ENCODE measurements at regions not wholly inside any gene's neighbourhood (a gene's known extent, or its start where the extent isn't known, plus 50 kb on each side); places are given as distances from the start of the nearest gene placed in this dataset.

GRCh38 chr6:67200626-67201403, 1434.3 kb upstream of the ADGRB3 start:
- DNase-seq, result no peak
- ChIA-PET CTCF (no interaction called here), POLR2A (no interaction called here)
- peaks cover 7% of the 10 kb centered on the region for H3K9me3 Mint-ChIP-seq (ENCODE audit: insufficient read depth)
- H3K27ac Mint-ChIP-seq, result no peak overlapping the region
- no peaks in the 10 kb centered on the region for H3K36me3 Mint-ChIP-seq (ENCODE audit: low read depth)
- no peaks in the 10 kb centered on the region for H3K4me1 Mint-ChIP-seq (ENCODE audit: low read depth)
- H3K27me3 Mint-ChIP-seq (ENCODE audit: low read depth), result no peaks in the 10 kb centered on the region
- H3K4me3 Mint-ChIP-seq, result no peak overlapping the region
- no peak for ATAC-seq

DNA sequence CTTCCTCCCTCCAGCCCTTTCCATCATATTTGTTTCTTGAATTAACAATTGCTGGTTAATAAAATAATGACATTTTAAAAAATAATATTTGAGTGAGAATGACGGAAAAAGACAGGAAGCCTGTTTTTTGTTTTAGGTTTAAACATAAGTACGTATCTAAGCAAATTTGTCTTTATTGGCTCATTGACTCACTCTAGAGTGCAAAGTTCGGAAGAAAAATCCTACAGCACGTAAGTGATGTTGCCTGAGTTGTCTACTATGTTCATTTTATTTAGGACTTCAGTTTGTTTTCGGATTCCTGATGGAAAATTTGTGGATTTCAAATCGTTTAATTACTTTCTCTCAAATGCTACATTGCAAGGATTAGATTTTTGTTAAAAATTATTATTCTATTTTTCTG, 1435.7 kb upstream of the ADGRB3 start:
- ChIA-PET CTCF (no interaction called here), POLR2A (no interaction called here)
- Mint-ChIP-seq H3K36me3 (ENCODE audit: low read depth) (no peaks in the 10 kb centered on the region), H3K9me3 (ENCODE audit: insufficient read depth) (peaks cover 7% of the 10 kb centered on the region), H3K4me1 (ENCODE audit: low read depth) (no peaks in the 10 kb centered on the region), H3K27ac (no peak overlapping the region), H3K4me3 (no peak overlapping the region), H3K27me3 (ENCODE audit: low read depth) (no peaks in the 10 kb centered on the region)
- ATAC-seq, result no peak
- no peak for DNase-seq

- ChIA-PET POLR2A (no interaction called here), CTCF (no interaction called here)
- Mint-ChIP-seq H3K36me3 (ENCODE audit: low read depth) (no peaks in the 10 kb centered on the region), H3K4me1 (ENCODE audit: low read depth) (no peaks in the 10 kb centered on the region), H3K4me3 (no peak overlapping the region), H3K27me3 (ENCODE audit: low read depth) (no peaks in the 10 kb centered on the region), H3K27ac (no peak overlapping the region), H3K9me3 (ENCODE audit: insufficient read depth) (peaks cover 9% of the 10 kb centered on the region)
- ATAC-seq, result no peak
- DNase-seq, result no peak
Observed at GRCh38 chr6:67190733-67191132, 1444.3 kb upstream of the ADGRB3 start.

GRCh38 chr6:67184405-67184804, 1450.7 kb upstream of the ADGRB3 start:
- ATAC-seq (no peak), DNase-seq (no peak)
- H3K27ac Mint-ChIP-seq, result no peak overlapping the region
- H3K9me3 Mint-ChIP-seq (ENCODE audit: insufficient read depth), result peaks cover 5% of the 10 kb centered on the region
- ChIA-PET POLR2A (no interaction called here), CTCF (no interaction called here)
- no peaks in the 10 kb centered on the region for H3K4me1 Mint-ChIP-seq (ENCODE audit: low read depth)
- H3K4me3 Mint-ChIP-seq, result no peak overlapping the region
- no peaks in the 10 kb centered on the region for H3K36me3 Mint-ChIP-seq (ENCODE audit: low read depth)
- no peaks in the 10 kb centered on the region for H3K27me3 Mint-ChIP-seq (ENCODE audit: low read depth)

- DNase-seq (no peak), ATAC-seq (no peak)
- no peaks in the 10 kb centered on the region for H3K36me3 Mint-ChIP-seq (ENCODE audit: low read depth)
- H3K27me3 Mint-ChIP-seq (ENCODE audit: low read depth), result no peaks in the 10 kb centered on the region
- ChIA-PET POLR2A (no interaction called here), CTCF (no interaction called here)
- H3K9me3 Mint-ChIP-seq (ENCODE audit: insufficient read depth), result peaks cover 5% of the 10 kb centered on the region
- no peak overlapping the region for H3K27ac Mint-ChIP-seq
- H3K4me1 Mint-ChIP-seq (ENCODE audit: low read depth), result no peaks in the 10 kb centered on the region
- no peak overlapping the region for H3K4me3 Mint-ChIP-seq
Observed at GRCh38 chr6:67175101-67175500, 1460.0 kb upstream of the ADGRB3 start.

DNA sequence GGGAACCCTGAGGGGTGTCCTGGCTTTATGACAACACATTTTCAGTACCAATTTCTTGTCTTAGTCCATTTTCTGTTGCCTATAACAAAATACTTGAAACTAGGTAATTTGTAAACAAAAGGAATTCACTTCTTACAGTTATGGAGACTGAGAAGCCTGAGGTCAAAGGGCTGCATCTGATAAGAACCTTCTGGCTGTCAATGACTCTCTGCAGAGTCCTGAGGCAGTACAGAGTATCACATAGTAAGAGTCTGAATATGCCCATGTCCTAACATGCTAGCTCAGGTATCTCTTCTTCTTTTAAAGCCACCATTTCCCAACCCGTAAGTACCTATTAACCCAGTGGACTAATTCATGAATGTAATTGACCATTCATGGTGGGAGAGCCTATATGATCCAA, 1458.6 kb upstream of the EYS start:
- Mint-ChIP-seq H3K4me1 (ENCODE audit: low read depth) (no peaks in the 10 kb centered on the region), H3K9me3 (ENCODE audit: insufficient read depth) (peaks cover 8% of the 10 kb centered on the region), H3K27ac (no peak overlapping the region), H3K27me3 (ENCODE audit: low read depth) (no peaks in the 10 kb centered on the region), H3K36me3 (ENCODE audit: low read depth) (no peaks in the 10 kb centered on the region), H3K4me3 (no peak overlapping the region)
- ChIA-PET CTCF (no interaction called here), POLR2A (no interaction called here)
- ATAC-seq (no peak), DNase-seq (no peak)

DNA sequence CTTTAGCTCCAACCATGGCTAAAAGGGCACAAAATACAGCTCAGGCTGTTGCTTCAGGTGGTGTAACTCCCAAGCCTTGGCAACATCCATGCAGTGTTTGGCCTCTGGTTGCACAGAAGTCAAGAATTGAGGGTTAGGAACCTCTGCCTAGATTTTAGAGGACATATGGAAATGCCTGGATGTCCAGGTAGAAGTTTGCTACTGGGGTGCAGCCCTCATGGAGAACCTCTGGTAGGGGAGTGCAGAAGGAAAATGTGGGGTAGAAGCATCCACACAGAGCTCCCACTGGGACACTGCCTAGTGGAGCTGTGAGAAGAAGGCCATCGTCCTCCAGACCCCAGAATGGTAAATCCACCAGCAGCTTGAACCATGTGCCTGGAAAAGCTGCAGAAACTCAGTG, 1453.8 kb upstream of the EYS start:
- H3K27ac Mint-ChIP-seq, result no peak overlapping the region
- ATAC-seq, result no peak
- no peaks in the 10 kb centered on the region for H3K4me1 Mint-ChIP-seq (ENCODE audit: low read depth)

DNA sequence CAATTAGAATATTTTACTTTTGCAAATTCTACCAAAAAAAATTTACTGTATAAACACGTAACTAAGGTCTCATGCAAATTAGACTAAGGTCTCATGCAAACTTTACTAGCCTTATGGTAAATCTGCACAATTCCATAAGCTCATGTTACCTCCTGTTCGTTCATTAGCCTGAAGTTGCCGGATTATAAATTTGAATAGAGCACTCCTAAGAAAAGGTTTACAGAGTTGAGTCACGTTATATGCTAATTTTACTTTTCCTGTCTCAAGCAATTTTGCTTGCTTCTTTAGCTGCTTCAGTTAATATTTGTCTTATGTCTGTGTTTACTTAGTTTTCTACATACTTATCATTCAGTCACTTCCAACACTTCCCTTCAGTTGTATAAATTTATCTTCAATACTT, 1434.0 kb upstream of the EYS start:
- POLR2A ChIA-PET, result no interaction called here
- Mint-ChIP-seq H3K9me3 (ENCODE audit: insufficient read depth) (peaks cover 4% of the 10 kb centered on the region), H3K36me3 (ENCODE audit: low read depth) (no peaks in the 10 kb centered on the region), H3K4me1 (ENCODE audit: low read depth) (no peaks in the 10 kb centered on the region), H3K27ac (no peak overlapping the region), H3K27me3 (ENCODE audit: low read depth) (no peaks in the 10 kb centered on the region), H3K4me3 (no peak overlapping the region)
- DNase-seq (no peak), ATAC-seq (no peak)
- CTCF ChIA-PET, result no interaction called here

More for the DNA sequence above, 1453.8 kb upstream of the EYS start:
- CTCF ChIA-PET, result no interaction called here
- Mint-ChIP-seq H3K27me3 (ENCODE audit: low read depth) (no peaks in the 10 kb centered on the region), H3K9me3 (ENCODE audit: insufficient read depth) (peaks cover 16% of the 10 kb centered on the region), H3K4me3 (no peak overlapping the region), H3K36me3 (ENCODE audit: low read depth) (no peaks in the 10 kb centered on the region)
- POLR2A ChIA-PET, result no interaction called here
- DNase-seq, result no peak

GRCh38 chr6:67133973-67134372, 1426.9 kb upstream of the EYS start:
- Mint-ChIP-seq H3K4me1 (ENCODE audit: low read depth) (no peaks in the 10 kb centered on the region), H3K4me3 (no peak overlapping the region), H3K27me3 (ENCODE audit: low read depth) (no peaks in the 10 kb centered on the region), H3K9me3 (ENCODE audit: insufficient read depth) (peaks cover 3% of the 10 kb centered on the region), H3K36me3 (ENCODE audit: low read depth) (no peaks in the 10 kb centered on the region), H3K27ac (no peak overlapping the region)
- CTCF ChIA-PET, result no interaction called here
- POLR2A ChIA-PET, result no interaction called here
- DNase-seq, result no peak
- no peak for ATAC-seq

- H3K9me3 Mint-ChIP-seq (ENCODE audit: insufficient read depth), result peaks cover 3% of the 10 kb centered on the region
- CTCF ChIA-PET, result no interaction called here
- no peak overlapping the region for H3K4me3 Mint-ChIP-seq
- ATAC-seq (no peak), DNase-seq (no peak)
- no peaks in the 10 kb centered on the region for H3K4me1 Mint-ChIP-seq (ENCODE audit: low read depth)
- POLR2A ChIA-PET, result no interaction called here
- H3K36me3 Mint-ChIP-seq (ENCODE audit: low read depth), result no peaks in the 10 kb centered on the region
- no peaks in the 10 kb centered on the region for H3K27me3 Mint-ChIP-seq (ENCODE audit: low read depth)
- H3K27ac Mint-ChIP-seq, result no peak overlapping the region
Observed at GRCh38 chr6:67131827-67132226, 1424.8 kb upstream of the EYS start.

DNA sequence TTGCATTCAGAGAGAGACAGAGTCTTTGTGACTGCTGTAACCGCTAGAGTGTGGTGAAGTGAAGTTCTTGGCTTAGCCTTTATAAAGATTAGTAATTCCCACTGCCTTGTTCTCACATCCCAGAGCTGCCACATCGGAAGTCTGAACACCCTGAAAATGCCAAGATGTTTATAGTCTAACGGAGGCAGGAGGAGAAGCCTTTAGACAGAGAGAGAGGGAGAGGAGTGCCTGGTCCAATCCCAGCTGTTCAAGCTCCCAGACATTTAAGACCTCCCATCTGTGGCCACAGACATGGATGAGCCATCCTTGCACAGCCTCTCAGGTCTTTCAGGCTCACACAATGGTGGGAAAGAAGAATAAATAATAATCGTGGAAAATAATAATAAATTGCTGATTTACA, 1422.8 kb upstream of the EYS start:
- Mint-ChIP-seq H3K4me1 (ENCODE audit: low read depth) (no peaks in the 10 kb centered on the region), H3K9me3 (ENCODE audit: insufficient read depth) (peaks cover 8% of the 10 kb centered on the region), H3K27ac (no peak overlapping the region), H3K27me3 (ENCODE audit: low read depth) (no peaks in the 10 kb centered on the region), H3K36me3 (ENCODE audit: low read depth) (no peaks in the 10 kb centered on the region), H3K4me3 (no peak overlapping the region)
- DNase-seq (no peak), ATAC-seq (no peak)
- CTCF ChIA-PET, result no interaction called here
- POLR2A ChIA-PET, result no interaction called here

DNA sequence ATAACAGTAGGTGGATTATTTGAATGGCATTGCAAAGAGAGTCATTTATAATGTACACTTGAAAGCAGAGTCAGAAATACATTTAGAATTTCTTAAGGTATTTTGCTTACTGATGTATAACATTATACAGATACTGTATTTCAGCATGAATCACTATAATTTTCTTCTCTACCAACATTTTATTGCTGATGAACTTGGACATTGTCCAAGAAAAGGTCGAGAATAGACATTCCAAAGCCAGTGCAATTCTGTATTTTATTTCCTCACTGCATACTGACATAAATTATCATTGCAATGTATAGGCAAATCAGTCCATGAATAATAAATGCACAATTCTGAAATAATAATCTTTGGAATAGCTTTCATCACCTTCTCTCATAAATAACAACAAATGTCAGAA, 1420.0 kb upstream of the EYS start:
- ChIA-PET CTCF (no interaction called here), POLR2A (no interaction called here)
- Mint-ChIP-seq H3K27me3 (ENCODE audit: low read depth) (no peaks in the 10 kb centered on the region), H3K4me1 (ENCODE audit: low read depth) (no peaks in the 10 kb centered on the region), H3K27ac (no peak overlapping the region), H3K9me3 (ENCODE audit: insufficient read depth) (peaks cover 6% of the 10 kb centered on the region), H3K36me3 (ENCODE audit: low read depth) (no peaks in the 10 kb centered on the region), H3K4me3 (no peak overlapping the region)
- ATAC-seq (no peak), DNase-seq (no peak)

DNA sequence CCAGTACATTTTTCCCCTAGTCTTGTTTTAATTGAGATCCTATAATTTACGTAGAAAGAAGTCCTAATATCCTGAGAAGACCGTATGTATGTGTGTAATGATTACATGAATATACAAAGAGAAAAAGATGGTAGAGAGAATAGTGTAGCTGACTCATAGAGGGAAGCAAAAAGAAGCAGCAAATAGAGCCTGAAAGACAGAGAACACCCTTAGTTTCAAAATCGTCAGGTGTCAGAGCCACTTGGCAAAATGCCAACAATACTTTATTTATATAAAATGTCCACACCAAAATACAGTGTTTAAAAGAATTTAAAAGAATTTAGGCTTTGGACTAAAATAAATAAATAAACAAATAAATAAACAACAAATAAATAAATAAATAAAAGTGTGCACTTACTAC, 1414.1 kb upstream of the EYS start:
- Mint-ChIP-seq H3K27me3 (ENCODE audit: low read depth) (no peaks in the 10 kb centered on the region), H3K4me1 (ENCODE audit: low read depth) (no peaks in the 10 kb centered on the region), H3K9me3 (ENCODE audit: insufficient read depth) (peaks cover 6% of the 10 kb centered on the region), H3K36me3 (ENCODE audit: low read depth) (no peaks in the 10 kb centered on the region), H3K27ac (no peak overlapping the region), H3K4me3 (no peak overlapping the region)
- DNase-seq (no peak), ATAC-seq (no peak)
- ChIA-PET POLR2A (no interaction called here), CTCF (no interaction called here)
